ENCODE measurements at regions not wholly inside any gene's neighbourhood (a gene's known extent, or its start where the extent isn't known, plus 50 kb on each side); places are given as distances from the start of the nearest gene placed in this dataset.
"Not testable (repeated sequence)": the region's sequence is repeated elsewhere in the genome, so short reads cannot be mapped to it uniquely, and the experiment has no call there.

DNA sequence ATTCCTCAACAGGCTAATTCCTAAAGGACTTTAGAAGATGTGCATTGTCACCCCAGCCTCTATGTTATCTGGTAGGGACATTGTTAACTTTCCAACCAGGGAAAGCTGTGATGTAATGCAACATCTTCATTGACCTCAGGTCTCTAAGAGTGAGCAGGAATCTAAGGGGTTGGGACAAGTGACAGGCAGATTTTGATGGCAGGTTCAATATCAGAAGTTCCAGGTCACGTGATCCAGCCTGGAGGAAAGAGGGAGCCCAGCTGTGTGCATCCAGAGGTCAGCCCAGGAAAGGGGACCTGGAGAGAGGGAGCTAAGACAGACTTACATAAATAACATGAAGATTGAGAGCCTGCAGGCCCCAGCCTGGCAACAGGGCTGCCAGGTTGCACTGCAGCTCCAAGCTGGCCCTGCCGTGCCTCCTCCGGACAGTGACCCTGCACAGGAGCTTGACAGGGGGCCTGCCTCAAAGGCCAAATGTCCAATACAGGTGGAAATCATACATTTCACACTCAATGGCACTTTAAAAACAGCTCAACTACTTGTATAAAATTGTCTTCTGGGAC, 262.2 kb upstream of the MGAT5 start:
- Mint-ChIP-seq H3K36me3 (ENCODE audit: insufficient read depth, unreplicated experiment) (peaks cover 6% of the 10 kb centered on the region), H3K27me3 (ENCODE audit: insufficient read depth, unreplicated experiment) (no peaks in the 10 kb centered on the region), H3K4me3 (ENCODE audit: unreplicated experiment) (no peak overlapping the region), H3K9me3 (ENCODE audit: unreplicated experiment) (no peaks in the 10 kb centered on the region), H3K4me1 (ENCODE audit: insufficient read depth, unreplicated experiment) (peaks cover 7% of the 10 kb centered on the region), H3K27ac (ENCODE audit: low read depth, unreplicated experiment) (no peak overlapping the region)
- POLR2A ChIA-PET: no interaction called here
- no TSS peak for BruUV-seq (replicated peaks)
- intact Hi-C loops (cut with micrococcal nuclease): no loop called here
- CTCF ChIA-PET: interaction anchor here (0.8 to 1.4 kb wide), 2 partner anchors 10 to 105 kb away, joined by 3 to 6 read pairs; no protein-coding TSS in a partner anchor
- TF ChIP-seq CTCF (IDR thresholded peaks at IDR 0.05; ENCODE audit: unreplicated experiment): no peak
- DNase-seq (ENCODE audit: unreplicated experiment): no peak

GRCh38 chr2:133992454-133992853, 261.4 kb upstream of the MGAT5 start:
- no peak overlapping the region for H3K4me3 Mint-ChIP-seq (ENCODE audit: unreplicated experiment)
- no peaks in the 10 kb centered on the region for H3K27me3 Mint-ChIP-seq (ENCODE audit: insufficient read depth, unreplicated experiment)
- H3K4me1 Mint-ChIP-seq (ENCODE audit: insufficient read depth, unreplicated experiment): peaks cover 5% of the 10 kb centered on the region
- POLR2A ChIA-PET: no interaction called here
- H3K27ac Mint-ChIP-seq (ENCODE audit: low read depth, unreplicated experiment): no peak overlapping the region
- peaks cover 6% of the 10 kb centered on the region for H3K36me3 Mint-ChIP-seq (ENCODE audit: insufficient read depth, unreplicated experiment)
- H3K9me3 Mint-ChIP-seq (ENCODE audit: unreplicated experiment): no peaks in the 10 kb centered on the region
- CTCF ChIA-PET: no interaction called here
- TF ChIP-seq CTCF (IDR thresholded peaks at IDR 0.05; ENCODE audit: unreplicated experiment): no peak
- intact Hi-C loops (cut with micrococcal nuclease): no loop called here
- no peak for DNase-seq (ENCODE audit: unreplicated experiment)
- no TSS peak for BruUV-seq (replicated peaks)

DNA sequence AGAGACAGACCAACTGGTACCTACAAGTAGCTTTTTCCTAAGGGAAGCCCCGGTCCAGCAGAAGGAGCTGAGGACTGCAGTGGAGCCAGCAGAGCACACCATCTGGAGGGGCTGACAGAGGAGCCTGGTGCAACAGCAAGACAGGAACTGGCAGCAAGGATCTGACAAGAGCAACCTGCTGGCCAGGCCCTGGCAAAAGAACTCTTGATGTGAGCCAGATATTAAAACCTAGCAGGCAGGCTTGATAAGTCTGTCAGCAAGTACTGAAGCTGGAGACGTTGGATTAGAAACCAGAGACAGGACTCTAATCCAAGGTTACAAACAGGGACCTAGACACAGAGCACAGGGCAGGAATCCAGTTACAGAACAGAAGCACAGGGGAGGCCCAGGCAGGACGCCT, 260.7 kb upstream of the MGAT5 start:
- H3K36me3 Mint-ChIP-seq (ENCODE audit: insufficient read depth, unreplicated experiment): peaks cover 6% of the 10 kb centered on the region
- peaks cover 1% of the 10 kb centered on the region for H3K4me1 Mint-ChIP-seq (ENCODE audit: insufficient read depth, unreplicated experiment)
- BruUV-seq (replicated peaks): no TSS peak
- H3K4me3 Mint-ChIP-seq (ENCODE audit: unreplicated experiment): no peak overlapping the region
- CTCF ChIA-PET: no interaction called here
- no peak for DNase-seq (ENCODE audit: unreplicated experiment)
- H3K27me3 Mint-ChIP-seq (ENCODE audit: insufficient read depth, unreplicated experiment): no peaks in the 10 kb centered on the region
- no peak overlapping the region for H3K27ac Mint-ChIP-seq (ENCODE audit: low read depth, unreplicated experiment)
- POLR2A ChIA-PET: no interaction called here
- TF ChIP-seq CTCF (IDR thresholded peaks at IDR 0.05; ENCODE audit: unreplicated experiment): no peak
- no peaks in the 10 kb centered on the region for H3K9me3 Mint-ChIP-seq (ENCODE audit: unreplicated experiment)
- intact Hi-C loops (cut with micrococcal nuclease): no loop called here

- H3K4me1 Mint-ChIP-seq (ENCODE audit: insufficient read depth, unreplicated experiment); H3K9me3 Mint-ChIP-seq (ENCODE audit: unreplicated experiment); intact Hi-C loops (cut with micrococcal nuclease); H3K36me3 Mint-ChIP-seq (ENCODE audit: insufficient read depth, unreplicated experiment); H3K27me3 Mint-ChIP-seq (ENCODE audit: insufficient read depth, unreplicated experiment); POLR2A ChIA-PET; H3K27ac Mint-ChIP-seq (ENCODE audit: low read depth, unreplicated experiment); H3K4me3 Mint-ChIP-seq (ENCODE audit: unreplicated experiment); BruUV-seq (replicated peaks): not testable (repeated sequence)
- CTCF ChIA-PET: interaction anchor here (0.6 kb wide), 1 partner anchor 12 kb away, joined by 4 read pairs; no protein-coding TSS in a partner anchor
- peak; percentile 18 for DNase-seq (ENCODE audit: unreplicated experiment)
Observed at GRCh38 chr2:133998726-133999125, 255.1 kb upstream of the MGAT5 start.

DNA sequence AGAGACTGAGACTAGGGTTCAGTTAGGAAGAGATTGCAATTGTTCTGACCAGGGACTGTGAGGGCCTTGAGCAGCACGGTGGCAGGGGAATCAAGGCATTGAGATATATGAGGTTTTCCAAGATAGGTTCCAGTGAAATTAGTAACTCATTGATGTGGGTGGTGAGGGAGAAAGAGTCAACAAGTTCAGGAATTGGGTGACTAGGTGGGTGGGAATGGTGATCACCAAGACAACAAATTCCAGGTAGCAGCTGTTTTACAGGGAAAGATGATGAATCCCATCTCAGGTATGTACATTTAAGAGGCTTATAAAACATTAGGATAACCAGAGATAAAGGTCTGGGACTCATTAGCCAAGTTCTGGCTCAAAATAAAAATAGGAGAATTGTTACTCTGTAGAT, 251.5 kb upstream of the MGAT5 start:
- intact Hi-C loops (cut with micrococcal nuclease): no loop called here
- Mint-ChIP-seq H3K4me1 (ENCODE audit: insufficient read depth, unreplicated experiment) (peaks cover 6% of the 10 kb centered on the region), H3K4me3 (ENCODE audit: unreplicated experiment) (no peak overlapping the region), H3K36me3 (ENCODE audit: insufficient read depth, unreplicated experiment) (no peaks in the 10 kb centered on the region), H3K9me3 (ENCODE audit: unreplicated experiment) (no peaks in the 10 kb centered on the region), H3K27me3 (ENCODE audit: insufficient read depth, unreplicated experiment) (no peaks in the 10 kb centered on the region), H3K27ac (ENCODE audit: low read depth, unreplicated experiment) (no peak overlapping the region)
- CTCF ChIA-PET: interaction anchor here (0.7 kb wide), 1 partner anchor 56 kb away, joined by 3 read pairs; no protein-coding TSS in a partner anchor
- no peak for DNase-seq (ENCODE audit: unreplicated experiment)
- no TSS peak for BruUV-seq (replicated peaks)
- TF ChIP-seq CTCF (IDR thresholded peaks at IDR 0.05; ENCODE audit: unreplicated experiment): no peak
- POLR2A ChIA-PET: no interaction called here
